Left hindlimb (tissue), 1 donor: ENCODE measurements at regions not wholly inside any gene's neighbourhood (a gene's known extent, or its start where the extent isn't known, plus 50 kb on each side); places are given as distances from the start of the nearest gene placed in this dataset.
"Not testable (repeated sequence)": the region's sequence is repeated elsewhere in the genome, so short reads cannot be mapped to it uniquely, and the experiment has no call there.

Experiments
- DNase-seq: peaks from one replicate; pipeline ENCODE4 v3.0.0-alpha.2; 2018

GRCh38 chr18:1147730-1148129, 243.1 kb downstream of the ADCYAP1 start:
- DNase-seq: no peak

- DNase-seq: no peak
These were observed 245.0 kb downstream of the ADCYAP1 start for GRCh38 chr18:1149709-1150108.

DNA sequence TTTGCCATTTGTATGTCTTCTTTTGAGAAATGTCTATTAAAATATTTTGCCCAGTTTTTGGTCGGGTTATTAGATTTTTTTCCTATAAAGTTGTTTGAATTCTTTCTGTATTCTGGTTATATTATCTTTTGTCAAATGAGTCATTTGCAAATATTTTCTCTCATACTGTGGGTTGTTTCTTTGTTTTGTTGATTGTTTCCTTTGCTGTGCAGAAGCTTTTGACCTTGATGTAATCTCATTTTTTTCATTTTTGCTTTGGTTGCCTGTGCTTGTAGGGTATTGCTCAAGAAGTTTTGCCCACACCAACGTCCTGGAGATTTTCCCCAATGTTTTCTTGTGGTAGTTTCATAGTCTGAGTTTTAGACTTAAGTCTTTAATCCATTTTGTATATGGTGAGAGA, 245.7 kb downstream of the ADCYAP1 start:
- no peak for DNase-seq

DNA sequence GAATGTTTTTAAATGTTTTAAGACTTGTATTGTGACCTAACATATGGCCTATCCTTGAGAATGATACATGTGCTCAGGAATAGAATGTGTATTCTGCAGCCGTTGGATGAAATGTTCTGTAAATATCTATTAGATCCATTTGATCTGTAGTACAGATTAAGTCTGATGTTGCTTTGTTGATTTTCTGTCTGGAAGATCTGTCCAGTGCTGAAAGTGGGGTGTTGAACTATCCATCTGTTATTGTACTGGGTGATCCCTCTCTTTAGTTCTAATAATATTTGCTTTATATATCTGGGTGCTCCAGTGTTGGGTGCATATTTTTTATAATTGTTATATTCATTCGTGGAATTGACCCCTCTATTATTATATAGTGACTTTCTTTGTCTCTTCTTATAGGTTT, 248.3 kb downstream of the ADCYAP1 start:
- DNase-seq: not testable (repeated sequence)

- DNase-seq: no peak
These were observed 268.9 kb downstream of the ADCYAP1 start for GRCh38 chr18:1173593-1173992.

GRCh38 chr18:1177232-1177631, 272.6 kb downstream of the ADCYAP1 start:
- DNase-seq: no peak

GRCh38 chr18:1191341-1191740, 286.7 kb downstream of the ADCYAP1 start:
- no peak for DNase-seq

DNA sequence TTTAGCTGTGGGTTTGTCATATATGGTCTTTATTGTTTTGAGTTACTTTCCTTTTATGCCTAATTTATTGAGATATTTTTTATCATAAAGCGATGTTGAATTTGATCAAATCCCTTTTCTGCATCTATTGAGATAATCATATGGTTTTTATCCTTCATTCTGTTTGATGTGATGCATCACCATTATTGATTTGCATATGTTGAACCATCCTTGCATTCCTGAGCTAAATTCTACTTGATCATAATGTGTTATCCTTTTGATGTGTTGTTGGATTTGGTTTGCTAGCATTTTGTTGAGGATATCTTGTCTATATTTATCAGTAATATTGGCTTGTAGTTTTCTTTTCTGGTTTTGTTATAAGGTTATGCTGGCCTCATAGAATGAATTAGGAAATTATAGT, 308.5 kb downstream of the ADCYAP1 start:
- DNase-seq: no peak

DNA sequence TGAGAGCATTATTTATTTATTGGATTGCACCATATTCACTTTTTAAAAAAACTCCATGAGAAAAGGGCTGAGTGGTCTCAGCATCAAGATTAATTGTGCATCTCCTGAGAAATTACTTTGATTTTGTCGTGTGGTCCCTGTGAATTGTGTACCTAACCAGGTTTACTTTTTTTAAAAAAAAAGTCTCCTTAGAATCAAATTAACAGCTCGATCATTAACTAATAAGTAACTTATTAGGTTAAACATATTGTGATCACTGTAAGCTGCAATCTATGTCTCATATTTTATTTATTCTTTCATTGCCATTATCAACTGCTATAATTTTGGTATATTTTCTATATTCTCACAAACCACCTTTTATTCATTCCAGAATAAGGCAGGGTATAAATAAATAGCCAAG, 318.2 kb downstream of the ADCYAP1 start:
- no peak for DNase-seq

DNA sequence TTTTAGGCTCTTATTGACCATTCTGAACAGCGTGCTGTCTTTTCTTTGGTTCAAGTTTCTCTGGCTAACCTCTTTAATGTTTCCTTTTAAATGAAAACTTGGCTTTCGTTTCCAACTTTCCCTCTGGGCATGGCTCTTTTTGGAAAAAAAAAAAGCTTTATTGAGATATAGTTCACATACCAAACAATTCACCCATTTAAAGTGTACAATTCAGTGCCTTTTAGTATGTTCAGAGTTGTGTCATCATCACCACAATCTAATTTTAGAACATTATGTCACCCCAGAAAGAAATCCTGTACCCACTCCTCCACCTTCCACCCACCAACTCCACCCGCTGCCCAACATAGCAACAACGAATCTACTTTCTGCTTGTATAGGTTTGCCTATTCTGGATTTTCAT, 322.4 kb downstream of the ADCYAP1 start:
- DNase-seq: no peak

GRCh38 chr18:1229634-1230033, 325.0 kb downstream of the ADCYAP1 start:
- DNase-seq: no peak

- DNase-seq: no peak
These were observed 328.2 kb downstream of the ADCYAP1 start for GRCh38 chr18:1232867-1233266.

DNA sequence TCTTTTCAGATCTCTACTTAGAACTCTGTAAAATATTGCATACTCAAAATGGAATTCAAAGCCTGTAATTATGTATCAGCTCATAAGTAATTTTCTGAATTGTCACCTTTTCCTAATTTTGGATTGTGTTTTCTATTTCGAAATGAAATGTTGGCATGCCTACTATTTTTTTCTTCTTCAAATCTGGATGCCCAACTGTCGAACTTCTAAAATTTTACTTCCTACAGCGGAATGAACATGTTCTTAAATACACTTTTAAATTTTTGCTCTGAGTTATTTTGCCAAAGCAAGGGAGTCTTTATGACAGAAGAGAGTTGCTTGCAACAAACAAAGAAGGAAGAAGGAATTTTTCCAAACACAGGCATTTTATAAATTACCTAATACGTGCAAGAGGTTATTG, 336.0 kb downstream of the ADCYAP1 start:
- DNase-seq: no peak

DNA sequence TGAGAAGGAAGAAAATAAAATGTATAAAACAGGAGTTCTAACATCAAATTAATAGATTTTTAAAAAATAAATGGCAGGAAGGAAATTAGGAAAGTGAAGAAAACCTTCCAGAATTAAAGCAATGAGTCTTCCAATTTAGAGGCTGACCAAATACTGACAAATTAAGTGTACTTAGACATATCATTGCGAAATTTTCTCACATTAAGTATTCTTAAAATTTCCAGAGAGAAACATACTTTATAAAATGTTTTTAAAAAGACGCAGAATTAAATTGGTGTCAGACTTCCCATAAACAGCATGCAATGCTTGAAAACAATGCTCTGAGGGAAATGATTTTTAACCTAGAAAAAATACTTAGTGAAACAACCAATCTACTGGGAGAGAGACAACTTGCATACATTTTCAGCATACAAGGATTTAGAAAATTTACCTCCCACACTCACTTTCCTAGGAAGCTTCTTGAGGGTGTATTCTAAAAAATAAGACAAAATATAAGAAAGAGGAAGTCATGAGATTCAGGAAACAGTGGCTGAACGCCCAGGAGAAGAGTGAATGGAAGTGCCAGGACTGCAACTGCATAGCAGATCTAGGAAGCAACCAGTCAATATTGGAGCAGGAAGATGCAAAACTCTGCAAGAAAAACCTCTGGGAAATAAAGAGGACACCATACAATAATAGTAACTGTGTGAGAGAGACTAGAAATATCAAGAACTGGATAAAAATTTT, 339.9 kb downstream of the ADCYAP1 start:
- DNase-seq: no peak

DNA sequence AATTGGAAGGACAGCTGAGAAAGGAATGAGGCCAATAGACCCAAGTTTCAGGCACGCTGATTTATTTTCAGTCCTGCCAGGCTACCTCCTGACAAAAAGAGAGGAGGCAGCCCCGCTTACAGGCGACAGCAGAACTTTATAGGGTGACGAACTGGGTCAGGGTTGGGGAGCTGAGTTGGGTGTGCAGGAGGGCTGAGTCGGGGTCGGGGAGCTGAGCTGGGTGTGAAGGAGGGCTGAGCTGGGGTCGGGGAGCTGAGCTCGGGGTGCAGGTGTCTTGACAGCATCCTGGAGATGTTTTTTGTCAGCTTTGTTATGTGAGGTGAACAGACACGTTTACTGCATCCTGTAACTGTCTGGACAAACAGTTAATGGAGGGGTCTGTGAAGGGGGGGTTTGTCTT, 342.2 kb downstream of the ADCYAP1 start:
- no peak for DNase-seq

GRCh38 chr18:1252534-1252933, 347.9 kb downstream of the ADCYAP1 start:
- no peak for DNase-seq

DNA sequence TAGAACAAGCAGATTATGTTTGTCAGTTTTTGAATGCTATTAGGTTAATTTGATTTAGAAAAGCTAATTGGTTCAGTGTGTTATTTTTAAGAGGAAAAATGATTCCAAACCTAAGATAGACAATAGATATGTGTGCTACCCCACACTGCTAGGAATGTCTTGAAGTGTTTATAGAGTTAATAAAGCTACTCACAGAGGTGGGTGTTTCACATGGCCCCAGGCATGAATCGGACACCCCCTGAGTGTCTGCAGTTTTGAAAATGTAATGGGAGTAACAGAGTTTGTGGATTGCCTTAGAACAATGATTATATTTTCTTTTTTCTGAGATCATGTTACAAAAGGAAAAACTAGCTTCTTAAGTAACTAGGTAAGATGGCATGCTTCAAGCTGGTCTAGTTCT, 348.3 kb downstream of the ADCYAP1 start:
- DNase-seq: no peak

DNA sequence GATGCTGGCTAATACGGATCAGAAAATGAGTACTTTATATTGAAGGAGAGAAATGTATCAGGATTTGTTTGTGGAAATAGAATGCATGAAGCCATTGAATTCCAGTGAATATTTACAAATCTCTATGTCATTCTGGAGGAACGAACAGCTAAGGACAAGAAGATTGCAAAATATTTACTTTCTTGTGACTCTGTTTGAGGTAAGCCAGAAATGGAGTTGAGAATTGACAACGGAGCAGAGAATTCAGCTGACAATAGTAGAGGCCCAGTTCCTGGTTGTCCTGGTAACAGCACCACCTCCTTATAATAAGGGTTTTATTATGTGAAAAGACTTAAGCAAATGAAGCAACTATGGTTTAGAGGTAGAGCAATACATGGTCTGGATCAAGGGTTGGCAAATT, 349.2 kb downstream of the ADCYAP1 start:
- DNase-seq: no peak

DNA sequence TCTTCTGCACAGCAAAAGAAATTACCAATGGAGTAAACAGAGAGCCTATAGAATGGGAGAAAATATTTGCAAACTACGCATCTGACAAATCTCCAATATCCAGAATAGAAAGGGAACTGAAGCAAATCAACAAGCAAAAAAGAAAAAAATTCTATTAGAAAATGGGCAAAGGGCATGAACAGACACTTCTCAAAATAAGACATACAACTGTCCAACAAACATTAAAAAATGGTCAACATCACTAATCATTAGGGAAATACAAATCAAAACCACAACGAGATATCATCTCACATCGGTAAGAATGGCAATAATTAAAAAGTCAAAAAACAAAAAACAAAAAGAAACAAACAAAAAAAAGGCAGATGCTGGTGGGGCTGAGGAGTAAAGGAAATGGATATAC, 356.4 kb downstream of the ADCYAP1 start:
- no peak for DNase-seq

GRCh38 chr18:1267021-1267420, 362.4 kb downstream of the ADCYAP1 start:
- no peak for DNase-seq

DNA sequence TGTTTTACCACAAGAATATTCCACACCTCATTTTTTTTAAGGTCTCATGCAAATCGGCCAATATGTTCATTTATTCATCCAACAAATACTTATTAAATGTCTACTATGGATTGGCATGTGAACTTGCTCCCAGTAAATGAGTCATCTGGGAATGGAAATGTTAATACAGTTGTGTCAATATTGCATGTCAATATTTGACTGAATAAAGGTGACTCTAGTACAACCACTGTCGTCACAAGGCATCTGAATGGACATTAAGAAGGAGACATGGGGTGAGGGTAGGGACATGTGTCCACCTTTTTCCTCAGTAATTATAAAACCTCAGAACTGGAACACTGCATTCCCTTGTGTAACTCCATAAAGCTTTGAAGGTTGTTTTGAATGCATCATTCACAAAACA, 365.4 kb downstream of the ADCYAP1 start:
- DNase-seq: no peak

DNA sequence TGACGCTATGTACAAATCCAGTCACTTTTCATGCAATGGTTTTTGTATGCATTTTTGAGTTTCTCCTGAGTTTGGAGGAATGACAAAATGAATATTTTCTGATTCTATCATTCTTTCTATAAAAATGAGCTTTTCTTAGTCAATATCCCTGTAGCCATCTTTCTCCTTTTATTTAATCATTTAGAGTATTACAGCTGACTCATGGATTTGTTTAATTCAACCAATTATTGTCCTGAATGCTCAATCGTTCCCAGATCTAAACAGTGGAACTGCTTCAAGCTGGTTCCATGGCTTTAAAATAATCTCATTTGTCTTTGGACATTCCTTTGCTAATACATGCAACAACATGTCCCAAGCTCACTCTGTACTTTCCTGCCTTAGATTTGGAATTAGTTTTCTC, 368.8 kb downstream of the ADCYAP1 start:
- no peak for DNase-seq

DNA sequence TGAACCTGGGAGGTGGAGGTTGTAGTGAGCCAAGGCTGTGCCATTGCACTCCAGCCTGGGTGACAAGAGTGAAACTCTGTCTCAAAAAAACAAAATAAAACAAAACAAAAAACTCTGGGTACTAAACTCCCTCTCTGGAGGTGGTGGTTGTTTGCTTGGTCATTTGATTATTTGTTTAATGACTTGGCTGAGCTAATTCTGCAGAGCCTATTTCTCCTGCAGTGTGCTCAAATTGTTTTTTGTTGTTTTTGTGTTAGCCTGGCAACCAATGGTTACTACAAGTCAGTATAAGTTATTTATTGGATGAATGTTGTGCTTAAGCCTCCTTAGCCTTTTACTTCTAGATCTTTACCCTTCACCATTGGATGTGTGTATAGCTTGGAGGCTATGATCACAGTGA, 387.5 kb downstream of the ADCYAP1 start:
- no peak for DNase-seq

GRCh38 chr18:1294229-1294628, 389.6 kb downstream of the ADCYAP1 start:
- DNase-seq: no peak

DNA sequence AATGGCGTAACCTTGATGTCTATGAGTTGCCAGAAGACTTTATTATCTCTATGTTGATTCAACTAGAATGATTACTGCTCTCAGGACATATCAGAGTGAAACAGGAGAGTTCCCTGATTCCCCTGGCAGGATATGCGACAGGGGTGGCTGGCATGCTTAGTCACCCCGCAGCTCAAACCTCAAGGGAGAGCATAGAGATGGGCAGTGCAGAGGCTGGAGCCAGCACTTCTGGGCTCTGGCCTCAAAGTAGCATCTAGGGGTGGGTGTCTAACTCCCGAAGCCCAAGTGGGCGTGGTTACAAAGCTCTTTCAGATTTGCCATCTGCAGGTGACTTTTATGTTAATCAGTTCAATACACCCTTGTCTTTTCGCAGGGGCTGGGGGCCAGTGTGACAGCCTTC, 391.6 kb downstream of the ADCYAP1 start:
- no peak for DNase-seq

DNA sequence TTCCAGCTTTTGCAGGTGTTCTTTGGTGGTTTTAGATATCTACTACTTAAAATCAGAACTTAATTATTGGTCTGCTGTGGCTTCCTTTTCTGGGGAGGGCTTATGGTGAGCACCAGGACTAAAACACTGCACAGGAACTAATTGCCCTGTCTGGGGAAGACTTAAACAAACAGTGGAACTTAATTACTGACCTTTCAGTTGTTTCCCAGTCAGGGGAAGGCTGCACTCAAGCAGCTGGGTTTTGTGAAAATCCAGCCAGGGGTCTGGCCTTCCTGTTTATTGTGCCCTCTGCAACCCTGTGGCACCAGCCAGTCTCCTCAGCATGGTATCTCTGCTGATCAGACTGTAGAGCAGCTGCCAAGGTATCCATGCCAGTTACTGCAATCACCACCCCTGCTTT, 398.2 kb downstream of the ADCYAP1 start:
- no peak for DNase-seq
